Endothelial cell of umbilical vein (primary cell): ENCODE measurements at regions not wholly inside any gene's neighbourhood (a gene's known extent, or its start where the extent isn't known, plus 50 kb on each side); places are given as distances from the start of the nearest gene placed in this dataset.

Experiments
- CTCF ChIP-seq, 2 donors: IDR thresholded peaks; 1 replicate in 1 of 2; 2 replicates in 1 of 2; pipeline ENCODE4 v1.5.1; 2011; ENCODE audit warnings: low read length in 2 of 2, mild to moderate bottlenecking in 2 of 2, moderate library complexity in 2 of 2, control low read depth in 1 of 2, inconsistent platforms in 1 of 2, low read depth in 1 of 2; ENCODE audit not compliant: insufficient read depth in 1 of 2; ENCODE audit errors: extremely low read depth in 1 of 2
- EZH2 ChIP-seq: IDR thresholded peaks from 2 replicates; pipeline ENCODE4 v1.6.1; 2012; ENCODE audit warnings: borderline replicate concordance, low read depth, mild to moderate bottlenecking, moderate library complexity, low read length, inconsistent platforms; ENCODE audit not compliant: severe bottlenecking
- GATA2 ChIP-seq: IDR thresholded peaks from 2 replicates; pipeline ENCODE4 v1.7.0; 2011; ENCODE audit warnings: low read depth, mild to moderate bottlenecking, moderate library complexity, mixed read lengths, low read length; ENCODE audit not compliant: insufficient read length, insufficient read depth
- MAX ChIP-seq: IDR thresholded peaks from 2 replicates; pipeline ENCODE4 v1.6.1; 2011; ENCODE audit not compliant: insufficient read depth, insufficient read length
- MYC ChIP-seq: IDR thresholded peaks from one replicate; pipeline ENCODE4 v1.6.1; 2011; ENCODE audit warnings: mild to moderate bottlenecking, low read depth, low read length
- POLR2A ChIP-seq: IDR thresholded peaks from 2 replicates; pipeline ENCODE4 v1.6.1; 2012; ENCODE audit warnings: low read depth, mild to moderate bottlenecking, control low read depth, low read length
- POLR2AphosphoS5 ChIP-seq: IDR thresholded peaks from 2 replicates; pipeline ENCODE4 v1.6.1; 2012; ENCODE audit warnings: low read depth, mild to moderate bottlenecking, control low read depth, low read length, moderate library complexity; ENCODE audit not compliant: insufficient read depth

GRCh38 chr1:5645929-5646328 is 346.3 kb downstream of the NPHP4 start:
- TF ChIP-seq CTCF (IDR thresholded peaks at IDR 0.05; ENCODE audit: extremely low read depth in 1 of 2, insufficient read depth in 1 of 2, low read depth in 1 of 2, low read length in 2 of 2) (no peak), POLR2AphosphoS5 (no peak), EZH2 (no peak), MAX (no peak), POLR2A (no peak), GATA2 (no peak), MYC (no peak)
